ENCODE measurements at regions not wholly inside any gene's neighbourhood (a gene's known extent, or its start where the extent isn't known, plus 50 kb on each side); places are given as distances from the start of the nearest gene placed in this dataset.

DNA sequence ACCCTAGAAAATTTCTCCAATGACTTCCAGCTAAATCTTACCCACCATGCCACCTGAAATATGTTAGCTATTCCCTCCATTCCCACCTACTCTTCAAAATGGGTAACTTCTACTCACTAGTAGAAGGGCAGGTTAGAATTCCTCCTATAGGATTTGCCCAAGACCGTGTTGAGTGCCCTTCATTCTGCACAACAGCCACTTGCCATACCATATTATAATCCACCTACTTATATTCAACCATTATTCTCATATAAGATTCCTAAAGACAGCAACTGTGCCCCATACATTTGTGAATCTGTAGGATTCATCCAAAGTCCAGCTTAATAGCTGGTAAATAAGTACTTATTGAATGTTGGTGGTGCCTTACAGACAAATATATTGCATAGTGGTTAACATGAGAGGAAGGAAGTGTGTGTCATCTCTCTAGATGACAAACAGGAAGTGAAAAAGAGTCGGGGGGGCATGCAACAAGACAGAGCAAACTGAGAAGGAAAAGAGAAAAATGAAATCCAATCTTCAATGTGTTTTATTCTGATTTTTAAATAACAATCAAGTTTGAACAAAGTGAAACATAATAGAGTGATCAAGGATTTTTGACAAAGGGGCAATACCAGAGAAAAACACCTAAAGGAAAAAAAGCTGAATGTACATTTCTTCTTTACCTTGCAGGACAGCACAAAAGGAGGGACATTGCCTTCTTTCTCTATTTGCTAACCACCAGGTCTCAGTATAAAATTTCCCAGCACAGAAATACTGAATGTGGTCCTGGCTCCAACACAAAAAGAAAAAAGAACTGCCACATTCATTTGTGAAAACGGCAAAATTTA lies 389.3 kb upstream of the USP15 start:
- Histone ChIP-seq H3K4me2 (no peak overlapping the region), H3K9ac (no peak overlapping the region), H3K36me3 (no peaks in the 10 kb centered on the region), H4K20me1 (ENCODE audit: low read depth) (no peaks in the 10 kb centered on the region), H3K27ac (no peak overlapping the region), H3F3A (ENCODE audit: low read depth) (no peaks in the 10 kb centered on the region), H3K79me2 (ENCODE audit: low read depth) (no peaks in the 10 kb centered on the region), H3K9me3 (ENCODE audit: low read depth) (no peaks in the 10 kb centered on the region), H3K4me1 (peaks cover 5% of the 10 kb centered on the region), H3K27me3 (no peaks in the 10 kb centered on the region), H2AFZ (replicated peaks) (no peak overlapping the region), H3K4me3 (no peak overlapping the region)
- TF ChIP-seq CTCF (IDR thresholded peaks at IDR 0.05) (no peak), EZH2phosphoT487 (IDR thresholded peaks at IDR 0.05) (no peak), EZH2 (IDR thresholded peaks at IDR 0.05) (no peak)
- Mint-ChIP-seq H3K9me3 (no peaks in the 10 kb centered on the region), H3K27me3 (ENCODE audit: insufficient read depth, low read depth) (no peaks in the 10 kb centered on the region), H3K27ac (no peak overlapping the region), H3K36me3 (no peaks in the 10 kb centered on the region), H3K4me1 (no peaks in the 10 kb centered on the region), H3K4me3 (no peak overlapping the region)
- no peak for DNase-seq (ENCODE audit: low spot score)

DNA sequence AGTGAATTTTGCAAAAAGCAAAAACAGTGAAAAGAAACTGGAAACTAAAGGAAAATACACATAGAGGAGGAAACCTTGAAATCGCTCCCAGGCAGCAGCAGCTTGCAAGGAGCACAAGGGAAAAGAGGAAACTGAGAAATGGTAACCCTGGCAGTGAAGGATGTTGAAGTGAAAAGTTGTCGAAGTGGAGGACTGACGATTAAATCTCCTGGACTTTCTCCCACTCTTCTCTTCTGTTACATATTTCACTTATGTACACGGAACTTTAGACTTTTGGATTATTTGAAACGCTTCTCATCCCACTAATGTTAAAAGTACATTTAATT lies 388.8 kb upstream of the USP15 start:
- Histone ChIP-seq H3K9ac (no peak overlapping the region), H3K27ac (no peak overlapping the region), H4K20me1 (ENCODE audit: low read depth) (no peaks in the 10 kb centered on the region), H3K4me1 (peaks cover 5% of the 10 kb centered on the region), H3K27me3 (no peaks in the 10 kb centered on the region), H2AFZ (replicated peaks) (no peak overlapping the region), H3K4me3 (no peak overlapping the region), H3K79me2 (ENCODE audit: low read depth) (no peaks in the 10 kb centered on the region), H3K36me3 (no peaks in the 10 kb centered on the region), H3K4me2 (no peak overlapping the region), H3F3A (ENCODE audit: low read depth) (no peaks in the 10 kb centered on the region), H3K9me3 (ENCODE audit: low read depth) (no peaks in the 10 kb centered on the region)
- H3K4me1 Mint-ChIP-seq: no peaks in the 10 kb centered on the region
- no peaks in the 10 kb centered on the region for H3K27me3 Mint-ChIP-seq (ENCODE audit: insufficient read depth, low read depth)
- no peaks in the 10 kb centered on the region for H3K36me3 Mint-ChIP-seq
- no peaks in the 10 kb centered on the region for H3K9me3 Mint-ChIP-seq
- H3K4me3 Mint-ChIP-seq: no peak overlapping the region
- H3K27ac Mint-ChIP-seq: no peak overlapping the region
- TF ChIP-seq CTCF (IDR thresholded peaks at IDR 0.05) (no peak), EZH2phosphoT487 (IDR thresholded peaks at IDR 0.05) (no peak), EZH2 (IDR thresholded peaks at IDR 0.05) (no peak)
- DNase-seq (ENCODE audit: low spot score): no peak

GRCh38 chr12:61879229-61879628 lies 381.0 kb upstream of the USP15 start:
- no peak overlapping the region for H3K4me3 ChIP-seq
- H3K9ac ChIP-seq: no peak overlapping the region
- no peak overlapping the region for H3K27ac Mint-ChIP-seq
- H3K79me2 ChIP-seq (ENCODE audit: low read depth): no peaks in the 10 kb centered on the region
- no peaks in the 10 kb centered on the region for H3K4me1 Mint-ChIP-seq
- H3K27ac ChIP-seq: no peak overlapping the region
- no peaks in the 10 kb centered on the region for H3F3A ChIP-seq (ENCODE audit: low read depth)
- H3K36me3 ChIP-seq: no peaks in the 10 kb centered on the region
- no peak overlapping the region for H3K4me3 Mint-ChIP-seq
- no peaks in the 10 kb centered on the region for H3K27me3 ChIP-seq
- H4K20me1 ChIP-seq (ENCODE audit: low read depth): no peaks in the 10 kb centered on the region
- no peaks in the 10 kb centered on the region for H3K36me3 Mint-ChIP-seq
- H3K9me3 ChIP-seq (ENCODE audit: low read depth): no peaks in the 10 kb centered on the region
- DNase-seq (ENCODE audit: low spot score): no peak
- H3K9me3 Mint-ChIP-seq: no peaks in the 10 kb centered on the region
- H3K4me2 ChIP-seq: no peak overlapping the region
- no peaks in the 10 kb centered on the region for H3K27me3 Mint-ChIP-seq (ENCODE audit: insufficient read depth, low read depth)
- H2AFZ ChIP-seq (replicated peaks): no peak overlapping the region
- H3K4me1 ChIP-seq: peaks cover 5% of the 10 kb centered on the region
- no peak for TF ChIP-seq EZH2 (IDR thresholded peaks at IDR 0.05)
- TF ChIP-seq CTCF (IDR thresholded peaks at IDR 0.05): no peak
- TF ChIP-seq EZH2phosphoT487 (IDR thresholded peaks at IDR 0.05): no peak
